ENCODE measurements at regions not wholly inside any gene's neighbourhood (a gene's known extent, or its start where the extent isn't known, plus 50 kb on each side); places are given as distances from the start of the nearest gene placed in this dataset.

DNA sequence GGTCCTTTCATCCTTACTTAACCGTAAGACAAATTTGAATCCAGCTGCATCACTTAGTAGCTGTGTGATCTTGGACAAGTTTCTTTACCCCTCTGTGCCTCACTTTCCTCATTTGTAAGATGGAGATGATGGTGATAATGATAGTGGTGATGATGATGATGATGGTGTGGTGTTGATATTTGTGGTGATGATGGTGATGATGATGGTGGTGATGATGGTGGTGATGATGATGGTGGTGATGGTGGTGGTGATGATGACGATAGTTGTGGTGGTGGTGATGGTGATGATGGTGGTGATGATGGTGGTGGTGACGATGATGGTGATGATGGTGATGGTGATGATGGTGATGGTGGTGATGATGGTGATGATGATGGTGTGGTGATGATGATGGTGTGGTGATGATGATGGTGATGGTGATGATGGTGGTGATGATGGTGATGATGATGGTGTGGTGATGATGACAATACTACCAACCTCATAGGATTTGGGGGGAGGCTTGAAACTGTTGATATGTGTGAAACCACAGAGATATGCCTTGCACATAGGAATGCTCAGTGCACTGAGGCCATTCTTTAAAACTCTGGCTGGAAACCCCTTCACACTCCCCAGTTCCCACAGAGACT lies 233.2 kb downstream of the LY86 start:
- Histone ChIP-seq H3K27ac (ENCODE audit: low read depth in 1 of 2, low read length in 2 of 2) (no peak overlapping the region), H3K9me3 (ENCODE audit: control insufficient read depth in 4 of 4, low read length in 3 of 4) (no peaks in the 10 kb centered on the region), H3K9ac (ENCODE audit: low read depth in 1 of 2, low read length in 2 of 2) (no peak overlapping the region), H3K27me3 (ENCODE audit: control insufficient read depth in 4 of 4, insufficient read depth in 4 of 4, low read length in 3 of 4) (no peaks in the 10 kb centered on the region), H3K4me1 (ENCODE audit: control insufficient read depth in 4 of 4, insufficient read depth in 4 of 4, low read length in 3 of 4) (peaks cover 6 to 23% (median 13%) of the 10 kb centered on the region in 4 donors), H3K36me3 (ENCODE audit: control insufficient read depth in 4 of 4, insufficient read depth in 3 of 4, low read depth in 1 of 4, low read length in 3 of 4) (no peaks in the 10 kb centered on the region), H3K4me3 (ENCODE audit: low read depth in 1 of 3, low read length in 3 of 3) (no peak overlapping the region)
- WGBS = 86% methylated on average over 3 of the region's 3 CpGs
- TF ChIP-seq YY1 (IDR thresholded peaks at IDR 0.05) (no peak), EGR1 (IDR thresholded peaks at IDR 0.05; ENCODE audit: low read depth in 2 of 2) (no peak), RAD21 (IDR thresholded peaks at IDR 0.05) (no peak), ATF3 (IDR thresholded peaks at IDR 0.05) (no peak)
- DNase-seq (ENCODE audit: low spot score) = no peak

DNA sequence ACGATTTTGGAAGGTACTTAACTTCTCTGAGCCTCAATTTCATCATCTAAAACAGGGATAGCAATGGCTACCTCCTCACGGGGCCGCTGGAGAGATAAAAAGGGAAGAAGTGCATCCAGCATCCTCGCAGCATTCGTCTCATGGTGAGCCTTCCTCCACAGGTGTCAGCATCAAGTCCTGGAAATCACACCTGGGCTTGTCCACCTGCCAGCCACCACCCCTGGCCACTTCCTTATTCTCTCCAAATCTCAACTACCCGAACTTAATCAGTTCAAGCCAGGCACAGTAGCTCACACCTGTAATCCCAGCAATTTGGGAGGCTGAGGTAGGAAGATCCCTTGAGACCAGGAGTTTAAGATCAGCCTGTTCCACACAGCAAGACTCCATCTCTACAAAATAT lies 234.5 kb downstream of the LY86 start:
- 88% methylated on average over 6 of the region's 6 CpGs for WGBS
- peak overlapping the region; percentile 77 for H3K27ac ChIP-seq (ENCODE audit: low read depth in 1 of 2, low read length in 2 of 2)

DNA sequence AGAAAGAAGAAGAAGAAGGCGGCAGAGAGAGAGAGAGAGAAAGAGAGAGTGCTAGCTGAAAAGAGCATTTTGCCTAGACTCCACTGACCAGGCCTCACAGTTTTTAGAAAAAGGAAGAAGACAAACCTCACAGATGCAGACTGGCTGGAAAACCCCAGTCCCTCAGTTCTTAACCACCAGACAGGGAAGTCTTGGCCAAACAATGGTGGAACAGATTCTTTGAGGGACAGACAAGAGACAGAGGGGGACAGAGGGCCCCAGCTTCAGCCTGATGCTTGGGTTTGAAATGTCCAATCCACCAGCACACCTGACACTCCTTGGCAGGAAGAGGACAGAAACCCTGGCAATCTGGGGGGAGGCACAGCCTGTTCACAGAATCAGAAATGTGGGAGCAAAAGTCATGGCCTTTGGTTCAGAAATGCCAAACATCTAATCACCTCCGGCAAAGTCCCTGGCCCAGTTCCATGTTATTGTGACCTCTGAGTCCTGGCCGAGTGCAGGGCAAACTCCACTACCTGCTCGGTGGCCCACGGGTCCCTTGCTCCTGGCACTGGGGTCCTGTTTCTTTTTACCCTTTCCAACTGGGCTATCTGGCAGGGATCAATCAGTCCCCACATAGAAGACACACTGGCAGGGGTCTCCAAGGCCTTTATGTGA lies 235.2 kb downstream of the LY86 start:
- Histone ChIP-seq H3K9me3 (ENCODE audit: control insufficient read depth in 4 of 4, low read length in 3 of 4) (no peaks in the 10 kb centered on the region), H3K36me3 (ENCODE audit: control insufficient read depth in 4 of 4, insufficient read depth in 3 of 4, low read depth in 1 of 4, low read length in 3 of 4) (no peaks in the 10 kb centered on the region), H3K4me1 (ENCODE audit: control insufficient read depth in 4 of 4, insufficient read depth in 4 of 4, low read length in 3 of 4) (peaks cover 6 to 24% (median 14%) of the 10 kb centered on the region in 4 donors), H3K4me3 (ENCODE audit: low read depth in 1 of 3, low read length in 3 of 3) (no peak overlapping the region), H3K27ac (ENCODE audit: low read depth in 1 of 2, low read length in 2 of 2) (peak overlapping the region; percentile 77), H3K27me3 (ENCODE audit: control insufficient read depth in 4 of 4, insufficient read depth in 4 of 4, low read length in 3 of 4) (no peaks in the 10 kb centered on the region), H3K9ac (ENCODE audit: low read depth in 1 of 2, low read length in 2 of 2) (no peak overlapping the region)
- 37% methylated on average over 5 of the region's 5 CpGs for WGBS
- no peak for DNase-seq (ENCODE audit: low spot score)
- TF ChIP-seq GABPA (IDR thresholded peaks at IDR 0.05 in 1 of 2, conservative IDR thresholded peaks at IDR 0.05 in 1 of 2) (peak in 1 of 2 donors; percentile 44), HNF4A (conservative IDR thresholded peaks at IDR 0.05) (peak; percentile 99 to 100), RXRA (IDR thresholded peaks at IDR 0.05) (peak; percentile 97), TAF1 (conservative IDR thresholded peaks at IDR 0.05) (no peak), RAD21 (IDR thresholded peaks at IDR 0.05) (peak; percentile 55 to 57), YY1 (IDR thresholded peaks at IDR 0.05) (peak; percentile 73), ATF3 (IDR thresholded peaks at IDR 0.05) (no peak), FOXA1 (IDR thresholded peaks at IDR 0.05) (peak; percentile 52), FOXA2 (IDR thresholded peaks at IDR 0.05) (peak; percentile 18), NR2F2 (IDR thresholded peaks at IDR 0.05) (peak; percentile 93), SP1 (IDR thresholded peaks at IDR 0.05) (peak; percentile 94), HNF4G (IDR thresholded peaks at IDR 0.05) (peak; percentile 96)
- TF ChIP-seq, protein P1, sequence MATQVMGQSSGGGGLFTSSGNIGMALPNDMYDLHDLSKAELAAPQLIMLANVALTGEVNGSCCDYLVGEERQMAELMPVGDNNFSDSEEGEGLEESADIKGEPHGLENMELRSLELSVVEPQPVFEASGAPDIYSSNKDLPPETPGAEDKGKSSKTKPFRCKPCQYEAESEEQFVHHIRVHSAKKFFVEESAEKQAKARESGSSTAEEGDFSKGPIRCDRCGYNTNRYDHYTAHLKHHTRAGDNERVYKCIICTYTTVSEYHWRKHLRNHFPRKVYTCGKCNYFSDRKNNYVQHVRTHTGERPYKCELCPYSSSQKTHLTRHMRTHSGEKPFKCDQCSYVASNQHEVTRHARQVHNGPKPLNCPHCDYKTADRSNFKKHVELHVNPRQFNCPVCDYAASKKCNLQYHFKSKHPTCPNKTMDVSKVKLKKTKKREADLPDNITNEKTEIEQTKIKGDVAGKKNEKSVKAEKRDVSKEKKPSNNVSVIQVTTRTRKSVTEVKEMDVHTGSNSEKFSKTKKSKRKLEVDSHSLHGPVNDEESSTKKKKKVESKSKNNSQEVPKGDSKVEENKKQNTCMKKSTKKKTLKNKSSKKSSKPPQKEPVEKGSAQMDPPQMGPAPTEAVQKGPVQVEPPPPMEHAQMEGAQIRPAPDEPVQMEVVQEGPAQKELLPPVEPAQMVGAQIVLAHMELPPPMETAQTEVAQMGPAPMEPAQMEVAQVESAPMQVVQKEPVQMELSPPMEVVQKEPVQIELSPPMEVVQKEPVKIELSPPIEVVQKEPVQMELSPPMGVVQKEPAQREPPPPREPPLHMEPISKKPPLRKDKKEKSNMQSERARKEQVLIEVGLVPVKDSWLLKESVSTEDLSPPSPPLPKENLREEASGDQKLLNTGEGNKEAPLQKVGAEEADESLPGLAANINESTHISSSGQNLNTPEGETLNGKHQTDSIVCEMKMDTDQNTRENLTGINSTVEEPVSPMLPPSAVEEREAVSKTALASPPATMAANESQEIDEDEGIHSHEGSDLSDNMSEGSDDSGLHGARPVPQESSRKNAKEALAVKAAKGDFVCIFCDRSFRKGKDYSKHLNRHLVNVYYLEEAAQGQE (IDR thresholded peaks at IDR 0.05) = peak; percentile 54

More for the DNA sequence above, 234.5 kb downstream of the LY86 start:
- Histone ChIP-seq H3K27me3 (ENCODE audit: control insufficient read depth in 4 of 4, insufficient read depth in 4 of 4, low read length in 3 of 4) (no peaks in the 10 kb centered on the region), H3K9me3 (ENCODE audit: control insufficient read depth in 4 of 4, low read length in 3 of 4) (no peaks in the 10 kb centered on the region), H3K9ac (ENCODE audit: low read depth in 1 of 2, low read length in 2 of 2) (no peak overlapping the region), H3K36me3 (ENCODE audit: control insufficient read depth in 4 of 4, insufficient read depth in 3 of 4, low read depth in 1 of 4, low read length in 3 of 4) (no peaks in the 10 kb centered on the region), H3K4me1 (ENCODE audit: control insufficient read depth in 4 of 4, insufficient read depth in 4 of 4, low read length in 3 of 4) (peaks cover 6 to 24% (median 14%) of the 10 kb centered on the region in 4 donors), H3K4me3 (ENCODE audit: low read depth in 1 of 3, low read length in 3 of 3) (no peak overlapping the region)
- DNase-seq (ENCODE audit: low spot score) = no peak
- TF ChIP-seq TAF1 (conservative IDR thresholded peaks at IDR 0.05) (no peak), ATF3 (IDR thresholded peaks at IDR 0.05) (no peak), RXRA (IDR thresholded peaks at IDR 0.05) (no peak), YY1 (IDR thresholded peaks at IDR 0.05) (no peak), MAX (IDR thresholded peaks at IDR 0.05) (no peak), ZBTB33 (IDR thresholded peaks at IDR 0.05) (no peak), EGR1 (IDR thresholded peaks at IDR 0.05; ENCODE audit: low read depth in 2 of 2) (no peak)

Measured in liver (tissue), 7 donors.